Posterior cingulate gyrus (tissue), 11 donors: ENCODE measurements at regions not wholly inside any gene's neighbourhood (a gene's known extent, or its start where the extent isn't known, plus 50 kb on each side); places are given as distances from the start of the nearest gene placed in this dataset.

ENCODE experiments used
- DNase-seq, 10 donors: peaks; one replicate each; pipeline versions ENCODE4 v3.0.0 to v3.0.0-alpha.2; 2020 to 2021; ENCODE audit warnings: mixed read lengths in 3 of 10
- intact Hi-C: fragments of 100-400 bp; cut with DNase I; formaldehyde crosslinking; loops from one replicate; pipeline ENCODE4 v1.15.1; 2023

DNA sequence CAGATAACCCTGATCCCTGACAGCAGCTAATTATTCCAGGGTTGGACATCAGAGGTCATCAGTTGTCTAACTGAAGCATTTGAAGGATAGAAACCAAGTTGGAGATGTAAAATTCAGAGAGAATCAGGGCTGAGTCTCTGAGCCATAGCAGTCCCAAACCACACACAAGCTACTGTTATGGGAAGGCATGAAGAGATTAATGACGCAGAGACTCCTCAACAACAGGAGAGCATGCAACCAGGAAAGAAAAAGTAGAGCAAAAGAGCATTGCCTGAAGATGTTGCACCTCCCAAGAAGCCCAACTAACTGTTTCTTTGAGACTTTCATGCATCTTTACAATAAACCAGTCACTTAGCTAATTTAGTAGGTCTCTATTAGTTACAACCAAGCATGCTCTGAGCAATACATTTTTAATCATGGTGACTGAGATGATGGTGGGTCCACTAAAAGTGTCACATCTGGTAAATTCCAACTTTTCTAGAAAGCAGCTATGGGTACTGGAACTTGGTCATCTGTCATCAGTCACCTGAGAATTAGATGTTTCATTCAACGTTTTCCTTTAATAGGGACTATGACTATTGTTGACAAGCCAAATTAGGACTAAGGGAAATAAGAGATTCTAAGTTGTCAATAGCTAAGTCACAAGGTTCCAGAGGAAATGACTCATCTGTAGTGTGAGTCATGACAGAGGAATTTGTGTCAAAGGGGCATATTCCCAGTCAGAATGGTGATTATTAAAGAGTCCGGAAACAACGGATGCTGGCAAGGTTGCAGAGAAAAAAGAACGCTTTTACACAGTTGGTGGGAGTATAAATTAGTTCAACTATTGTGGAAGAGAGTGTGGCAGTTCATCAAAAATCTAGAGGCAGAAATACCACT lies 239.8 kb downstream of the CHD9NB start:
- intact Hi-C loops: no loop called here
- no peak for DNase-seq

GRCh38 chr16:52805559-52806168 lies 247.0 kb downstream of the CHD9NB start:
- DNase-seq: no peak
- intact Hi-C loops: no loop called here

- DNase-seq: no peak
- intact Hi-C loops: no loop called here
Measured at GRCh38 chr16:52800432-52800831, 252.3 kb downstream of the CHD9NB start.

DNA sequence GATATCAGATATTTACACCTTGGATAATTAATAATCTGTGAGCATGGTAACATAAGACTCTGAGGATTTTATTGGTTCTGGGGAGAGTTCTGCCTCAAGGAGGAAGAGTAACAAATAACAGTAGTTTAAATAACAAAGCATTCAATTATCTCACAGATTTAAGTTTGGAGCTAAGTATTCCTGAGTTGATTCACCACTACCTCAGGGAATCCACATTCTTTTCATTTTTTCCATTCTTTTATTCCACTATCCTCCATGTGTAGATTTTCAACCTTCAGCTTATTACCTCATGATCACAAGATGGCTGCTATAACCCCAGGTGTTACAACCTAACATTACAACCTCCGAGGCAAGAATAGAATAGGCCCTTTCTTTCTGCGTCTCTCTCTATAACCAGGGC lies 252.2 kb upstream of the TOX3 start:
- no peak for DNase-seq
- intact Hi-C loops: no loop called here

- no peak for DNase-seq
- intact Hi-C loops: no loop called here
Measured at GRCh38 chr16:52787709-52788108, 240.8 kb upstream of the TOX3 start.

DNA sequence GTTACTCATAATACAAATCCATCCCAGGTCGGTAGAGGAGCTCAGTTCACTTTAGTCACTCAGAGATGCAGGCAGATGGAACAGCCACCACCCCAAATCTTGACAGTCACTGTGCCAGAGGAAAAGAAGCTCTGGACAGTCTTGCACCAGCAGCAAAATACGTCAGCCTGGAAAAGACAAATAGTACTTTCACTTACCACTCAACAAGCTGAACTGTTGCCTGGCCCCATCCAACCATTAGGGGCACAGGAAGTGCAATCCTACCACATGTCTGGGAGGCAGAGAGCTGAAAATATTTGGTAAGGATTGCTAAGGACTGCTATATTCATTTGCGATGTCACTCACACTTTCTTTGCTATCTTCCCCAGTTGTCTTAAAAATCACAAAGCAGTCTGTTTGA lies 239.1 kb upstream of the TOX3 start:
- no peak for DNase-seq
- intact Hi-C loops: no loop called here

GRCh38 chr16:52785653-52786052 lies 238.7 kb upstream of the TOX3 start:
- DNase-seq: no peak
- intact Hi-C loops: no loop called here

DNA sequence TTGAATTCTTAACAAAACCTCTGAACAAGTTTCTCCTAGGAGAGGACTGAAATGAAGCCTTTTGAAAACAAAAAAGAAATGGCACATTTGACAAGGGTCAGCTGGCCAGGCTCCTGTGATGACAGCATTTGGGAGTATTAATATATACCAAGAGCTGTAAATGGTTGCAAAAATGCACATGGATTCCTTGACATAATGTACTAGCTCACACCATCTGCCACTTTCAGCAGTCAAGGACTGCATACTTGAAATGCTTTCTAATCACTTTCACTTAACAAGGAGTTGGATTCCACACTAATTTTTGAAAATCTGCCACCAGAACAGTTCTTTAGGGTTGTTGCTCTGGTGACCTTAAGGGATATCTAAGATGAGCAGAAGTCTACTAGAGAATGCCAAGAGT lies 236.7 kb upstream of the TOX3 start:
- intact Hi-C loops: no loop called here
- no peak for DNase-seq

- intact Hi-C loops: no loop called here
- DNase-seq: no peak
Measured at GRCh38 chr16:52781005-52781630, 234.2 kb upstream of the TOX3 start.

DNA sequence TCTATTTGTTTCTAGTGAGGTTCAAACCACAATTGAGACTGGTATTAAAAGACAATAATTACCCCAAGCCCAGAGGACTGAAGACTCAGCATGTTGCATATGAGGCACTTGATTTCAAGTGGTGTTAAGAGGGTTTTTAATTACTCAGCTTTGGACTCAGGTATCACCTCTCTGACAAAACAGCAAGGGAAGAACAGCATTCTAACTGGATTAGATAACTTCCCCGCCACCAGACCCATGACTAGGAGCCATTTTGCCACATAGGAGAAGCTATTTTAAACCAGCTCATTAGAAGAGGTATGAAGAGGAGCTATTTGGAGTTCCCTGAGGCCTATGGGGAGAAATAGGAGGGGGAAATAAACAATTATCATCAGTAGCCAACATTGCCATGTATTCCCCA lies 226.1 kb upstream of the TOX3 start:
- intact Hi-C loops: no loop called here
- no peak for DNase-seq

DNA sequence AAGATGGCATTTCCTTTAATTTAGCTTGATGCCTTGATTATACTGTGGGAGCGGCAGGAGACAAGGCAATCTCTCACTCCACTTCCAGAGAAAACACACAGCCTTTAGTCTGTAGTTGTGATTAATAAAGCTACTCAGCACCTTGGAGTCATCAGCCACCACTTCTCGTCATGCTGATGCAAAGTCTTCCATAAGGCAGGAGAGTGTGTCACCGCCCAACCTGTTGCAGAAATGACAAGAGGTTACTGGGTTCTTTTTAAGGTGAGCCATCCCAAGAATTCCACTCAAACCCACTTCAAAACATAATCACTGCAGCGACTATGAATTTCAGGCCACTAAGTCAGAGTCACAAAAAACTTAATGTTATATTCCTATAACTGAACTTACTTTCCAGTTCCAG lies 223.9 kb upstream of the TOX3 start:
- intact Hi-C loops: no loop called here
- no peak for DNase-seq

- intact Hi-C loops: no loop called here
- DNase-seq: no peak
Measured at GRCh38 chr16:52758473-52758855, 211.5 kb upstream of the TOX3 start.

DNA sequence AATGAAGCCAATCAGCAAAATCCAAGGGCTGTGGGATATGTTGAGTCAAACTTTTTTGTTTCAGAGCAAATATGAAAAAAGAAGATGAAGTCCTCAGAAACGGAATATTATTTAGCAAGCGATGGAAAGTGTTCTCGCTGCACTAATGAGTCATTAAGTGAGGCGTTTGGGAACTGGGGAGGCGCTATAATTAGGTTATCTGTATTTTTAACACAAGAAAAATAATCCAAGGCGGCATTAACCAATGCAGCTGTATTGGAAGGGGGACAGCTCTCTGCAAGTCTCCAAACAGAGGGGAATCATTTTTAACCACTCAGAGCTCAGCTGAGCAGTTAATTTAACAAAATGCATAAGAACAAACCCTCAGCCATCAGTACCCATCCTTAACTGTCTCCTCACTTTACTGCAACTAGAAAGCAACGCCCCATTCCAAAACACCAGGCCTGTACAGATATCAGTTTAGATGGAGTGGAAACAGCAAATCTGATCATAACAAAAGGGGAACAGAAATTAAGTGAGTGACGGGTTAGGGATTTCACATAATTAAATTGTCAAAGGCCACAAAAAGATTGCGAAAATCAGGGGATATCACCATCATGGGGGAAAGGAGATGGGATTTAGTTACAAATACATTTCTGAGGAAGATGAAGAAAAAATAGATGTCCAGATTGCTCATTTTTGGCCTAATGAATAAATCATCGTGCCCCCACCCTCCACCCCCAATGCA lies 211.0 kb upstream of the TOX3 start:
- intact Hi-C loops: no loop called here
- no peak for DNase-seq

DNA sequence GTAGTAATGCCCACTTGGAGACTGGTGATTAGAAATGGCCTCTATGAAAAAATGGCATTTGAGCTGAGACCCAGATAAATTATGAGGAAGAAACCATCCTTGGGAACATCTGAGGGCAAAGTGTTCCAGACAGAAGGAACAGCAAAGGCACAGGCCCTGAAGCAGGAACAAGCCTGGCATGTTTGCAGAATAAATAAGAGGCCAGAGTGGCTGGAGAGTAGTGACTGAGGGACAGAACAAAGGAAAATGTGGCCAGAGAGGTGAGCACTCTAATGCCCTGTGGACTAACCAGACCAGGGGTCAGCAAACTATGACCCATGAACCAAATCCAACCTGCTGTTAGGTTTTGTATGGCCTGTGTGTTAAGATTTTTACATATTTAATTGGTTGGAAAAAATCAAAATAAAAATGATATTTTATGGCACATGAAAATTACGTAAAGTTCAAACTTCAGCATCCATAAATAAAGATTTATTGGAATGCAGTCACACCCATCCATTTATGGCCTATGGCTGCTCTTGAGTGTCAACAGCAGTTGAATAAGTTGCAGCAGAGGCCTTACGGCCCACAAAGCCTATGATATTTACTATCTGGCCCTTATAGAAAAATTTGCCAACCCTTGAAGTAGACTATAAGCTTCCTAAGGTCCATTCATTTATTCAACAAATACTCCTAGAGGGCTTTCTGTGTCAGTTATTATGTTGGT lies 210.0 kb upstream of the TOX3 start:
- intact Hi-C loops: no loop called here
- DNase-seq: no peak

DNA sequence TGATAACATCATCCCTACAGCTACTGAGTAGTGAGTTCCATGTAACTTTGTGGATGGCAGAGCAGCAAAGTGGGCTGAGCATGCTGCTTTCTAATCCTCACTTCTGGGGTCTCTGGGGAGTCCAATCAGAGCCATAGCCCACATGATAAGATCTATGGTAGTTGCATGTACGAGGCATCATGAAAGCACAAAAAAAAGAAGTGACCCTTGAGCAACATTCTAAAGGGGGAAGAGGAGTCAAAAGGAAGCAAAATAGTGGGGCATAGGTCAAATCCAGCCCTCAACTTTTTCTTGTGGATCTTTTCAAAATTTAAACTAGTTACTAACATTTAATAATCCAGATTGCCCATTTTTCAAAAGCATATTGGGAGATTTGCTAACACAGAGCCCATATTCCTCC lies 208.5 kb upstream of the TOX3 start:
- intact Hi-C loops: no loop called here
- DNase-seq: no peak

GRCh38 chr16:52751035-52751434 lies 204.1 kb upstream of the TOX3 start:
- intact Hi-C loops: no loop called here
- no peak for DNase-seq

GRCh38 chr16:52748741-52749140 lies 201.8 kb upstream of the TOX3 start:
- no peak for DNase-seq
- intact Hi-C loops: no loop called here

GRCh38 chr16:52747088-52747595 lies 200.2 kb upstream of the TOX3 start:
- DNase-seq: no peak
- intact Hi-C loops: no loop called here

GRCh38 chr16:52743707-52744106 lies 196.8 kb upstream of the TOX3 start:
- intact Hi-C loops: no loop called here
- DNase-seq: no peak

DNA sequence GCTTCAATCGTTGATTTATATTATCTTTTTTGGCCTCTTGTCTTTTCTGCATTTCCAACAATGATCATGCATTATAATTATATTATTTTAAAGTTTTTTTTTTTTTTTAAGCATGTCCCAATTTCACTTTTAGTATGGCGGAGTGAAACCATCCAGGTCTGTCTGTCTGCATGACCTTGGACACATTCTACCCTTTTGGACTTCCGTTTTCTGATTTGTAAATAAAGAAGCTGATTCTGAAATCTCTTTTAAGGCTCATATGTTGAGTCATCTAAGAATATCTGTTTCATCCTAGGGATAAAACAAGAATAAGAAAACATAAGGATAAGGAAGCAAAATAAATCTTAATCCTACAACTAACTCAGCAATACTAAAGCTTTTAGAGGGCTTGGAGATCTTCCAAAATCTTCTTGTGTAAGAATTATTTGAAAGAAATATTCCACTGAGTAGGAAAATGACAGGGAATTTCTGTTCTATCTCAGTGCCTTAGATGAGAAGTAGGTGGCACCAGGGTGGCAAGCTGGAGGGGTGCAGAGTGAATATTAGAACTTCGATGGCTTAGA lies 195.7 kb upstream of the TOX3 start:
- no peak for DNase-seq
- intact Hi-C loops: no loop called here
